ENCODE measurements at regions not wholly inside any gene's neighbourhood (a gene's known extent, or its start where the extent isn't known, plus 50 kb on each side); places are given as distances from the start of the nearest gene placed in this dataset.

DNA sequence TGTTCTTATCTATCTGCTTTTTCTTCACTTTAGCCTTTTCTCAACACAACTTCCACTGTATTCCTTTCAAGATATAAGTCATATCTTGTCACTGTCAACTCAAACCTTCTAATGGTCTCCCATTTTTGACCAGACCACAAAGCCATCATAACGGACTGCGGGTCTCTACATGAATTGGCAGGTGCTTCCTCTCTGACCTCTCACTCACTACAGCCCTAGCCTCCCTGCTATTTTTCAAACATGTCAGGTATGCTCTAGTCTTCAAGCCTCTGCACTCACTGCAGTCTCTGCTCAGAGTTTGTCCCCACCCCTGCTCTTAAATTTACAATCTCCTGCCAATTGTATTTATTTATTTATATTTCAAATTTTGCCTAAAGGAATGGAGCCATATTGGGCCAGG is 858.1 kb downstream of the TRIB2 start:
- ATAC-seq (no peak), DNase-seq (ENCODE audit: low spot score) (no peak)
- no peaks in the 10 kb centered on the region for H3K36me3 Mint-ChIP-seq (ENCODE audit: low read depth)
- Histone ChIP-seq H3K27ac (ENCODE audit: low read depth) (no peak overlapping the region), H3K4me2 (no peak overlapping the region), H3K36me3 (ENCODE audit: insufficient read depth) (no peaks in the 10 kb centered on the region), H4K20me1 (replicated peaks; ENCODE audit: insufficient read depth) (no peaks in the 10 kb centered on the region), H3K27me3 (ENCODE audit: insufficient read depth) (no peaks in the 10 kb centered on the region), H3K79me2 (replicated peaks; ENCODE audit: insufficient read depth) (no peaks in the 10 kb centered on the region), H2AFZ (no peak overlapping the region), H3K4me1 (ENCODE audit: insufficient read depth) (no peaks in the 10 kb centered on the region), H3K4me3 (no peak overlapping the region), H3K9me2 (ENCODE audit: insufficient read depth) (no peaks in the 10 kb centered on the region), H3F3A (replicated peaks; ENCODE audit: low read depth) (no peaks in the 10 kb centered on the region)
- H3K4me1 Mint-ChIP-seq, result no peaks in the 10 kb centered on the region
- H3K27ac Mint-ChIP-seq, result no peak overlapping the region
- no peaks in the 10 kb centered on the region for H3K9me3 Mint-ChIP-seq
- TF ChIP-seq POLR2AphosphoS5 (IDR thresholded peaks at IDR 0.05; ENCODE audit: low read depth) (no peak), STAT1 (IDR thresholded peaks at IDR 0.05; ENCODE audit: unreplicated experiment) (no peak), EZH2 (IDR thresholded peaks at IDR 0.05; ENCODE audit: low read depth, unreplicated experiment) (no peak), ZNF114 (CRISPR knock-in tag; IDR thresholded peaks at IDR 0.05) (no peak), REST (IDR thresholded peaks at IDR 0.05; ENCODE audit: unreplicated experiment) (no peak), ZNF331 (CRISPR knock-in tag; IDR thresholded peaks at IDR 0.05; ENCODE audit: low read depth) (no peak), JUNB (IDR thresholded peaks at IDR 0.05; ENCODE audit: unreplicated experiment) (no peak), ETS1 (IDR thresholded peaks at IDR 0.05) (no peak), CREB1 (CRISPR knock-in tag; IDR thresholded peaks at IDR 0.05; ENCODE audit: low read depth) (no peak), EZH2phosphoT487 (IDR thresholded peaks at IDR 0.05; ENCODE audit: unreplicated experiment) (no peak), NANOG (IDR thresholded peaks at IDR 0.05; ENCODE audit: borderline replicate concordance) (no peak)
- TF ChIP-seq, protein P1, sequence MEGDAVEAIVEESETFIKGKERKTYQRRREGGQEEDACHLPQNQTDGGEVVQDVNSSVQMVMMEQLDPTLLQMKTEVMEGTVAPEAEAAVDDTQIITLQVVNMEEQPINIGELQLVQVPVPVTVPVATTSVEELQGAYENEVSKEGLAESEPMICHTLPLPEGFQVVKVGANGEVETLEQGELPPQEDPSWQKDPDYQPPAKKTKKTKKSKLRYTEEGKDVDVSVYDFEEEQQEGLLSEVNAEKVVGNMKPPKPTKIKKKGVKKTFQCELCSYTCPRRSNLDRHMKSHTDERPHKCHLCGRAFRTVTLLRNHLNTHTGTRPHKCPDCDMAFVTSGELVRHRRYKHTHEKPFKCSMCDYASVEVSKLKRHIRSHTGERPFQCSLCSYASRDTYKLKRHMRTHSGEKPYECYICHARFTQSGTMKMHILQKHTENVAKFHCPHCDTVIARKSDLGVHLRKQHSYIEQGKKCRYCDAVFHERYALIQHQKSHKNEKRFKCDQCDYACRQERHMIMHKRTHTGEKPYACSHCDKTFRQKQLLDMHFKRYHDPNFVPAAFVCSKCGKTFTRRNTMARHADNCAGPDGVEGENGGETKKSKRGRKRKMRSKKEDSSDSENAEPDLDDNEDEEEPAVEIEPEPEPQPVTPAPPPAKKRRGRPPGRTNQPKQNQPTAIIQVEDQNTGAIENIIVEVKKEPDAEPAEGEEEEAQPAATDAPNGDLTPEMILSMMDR (conservative IDR thresholded peaks at IDR 0.05; ENCODE audit: low read depth in 2 of 2), result no peak
- TF ChIP-seq, protein P2, sequence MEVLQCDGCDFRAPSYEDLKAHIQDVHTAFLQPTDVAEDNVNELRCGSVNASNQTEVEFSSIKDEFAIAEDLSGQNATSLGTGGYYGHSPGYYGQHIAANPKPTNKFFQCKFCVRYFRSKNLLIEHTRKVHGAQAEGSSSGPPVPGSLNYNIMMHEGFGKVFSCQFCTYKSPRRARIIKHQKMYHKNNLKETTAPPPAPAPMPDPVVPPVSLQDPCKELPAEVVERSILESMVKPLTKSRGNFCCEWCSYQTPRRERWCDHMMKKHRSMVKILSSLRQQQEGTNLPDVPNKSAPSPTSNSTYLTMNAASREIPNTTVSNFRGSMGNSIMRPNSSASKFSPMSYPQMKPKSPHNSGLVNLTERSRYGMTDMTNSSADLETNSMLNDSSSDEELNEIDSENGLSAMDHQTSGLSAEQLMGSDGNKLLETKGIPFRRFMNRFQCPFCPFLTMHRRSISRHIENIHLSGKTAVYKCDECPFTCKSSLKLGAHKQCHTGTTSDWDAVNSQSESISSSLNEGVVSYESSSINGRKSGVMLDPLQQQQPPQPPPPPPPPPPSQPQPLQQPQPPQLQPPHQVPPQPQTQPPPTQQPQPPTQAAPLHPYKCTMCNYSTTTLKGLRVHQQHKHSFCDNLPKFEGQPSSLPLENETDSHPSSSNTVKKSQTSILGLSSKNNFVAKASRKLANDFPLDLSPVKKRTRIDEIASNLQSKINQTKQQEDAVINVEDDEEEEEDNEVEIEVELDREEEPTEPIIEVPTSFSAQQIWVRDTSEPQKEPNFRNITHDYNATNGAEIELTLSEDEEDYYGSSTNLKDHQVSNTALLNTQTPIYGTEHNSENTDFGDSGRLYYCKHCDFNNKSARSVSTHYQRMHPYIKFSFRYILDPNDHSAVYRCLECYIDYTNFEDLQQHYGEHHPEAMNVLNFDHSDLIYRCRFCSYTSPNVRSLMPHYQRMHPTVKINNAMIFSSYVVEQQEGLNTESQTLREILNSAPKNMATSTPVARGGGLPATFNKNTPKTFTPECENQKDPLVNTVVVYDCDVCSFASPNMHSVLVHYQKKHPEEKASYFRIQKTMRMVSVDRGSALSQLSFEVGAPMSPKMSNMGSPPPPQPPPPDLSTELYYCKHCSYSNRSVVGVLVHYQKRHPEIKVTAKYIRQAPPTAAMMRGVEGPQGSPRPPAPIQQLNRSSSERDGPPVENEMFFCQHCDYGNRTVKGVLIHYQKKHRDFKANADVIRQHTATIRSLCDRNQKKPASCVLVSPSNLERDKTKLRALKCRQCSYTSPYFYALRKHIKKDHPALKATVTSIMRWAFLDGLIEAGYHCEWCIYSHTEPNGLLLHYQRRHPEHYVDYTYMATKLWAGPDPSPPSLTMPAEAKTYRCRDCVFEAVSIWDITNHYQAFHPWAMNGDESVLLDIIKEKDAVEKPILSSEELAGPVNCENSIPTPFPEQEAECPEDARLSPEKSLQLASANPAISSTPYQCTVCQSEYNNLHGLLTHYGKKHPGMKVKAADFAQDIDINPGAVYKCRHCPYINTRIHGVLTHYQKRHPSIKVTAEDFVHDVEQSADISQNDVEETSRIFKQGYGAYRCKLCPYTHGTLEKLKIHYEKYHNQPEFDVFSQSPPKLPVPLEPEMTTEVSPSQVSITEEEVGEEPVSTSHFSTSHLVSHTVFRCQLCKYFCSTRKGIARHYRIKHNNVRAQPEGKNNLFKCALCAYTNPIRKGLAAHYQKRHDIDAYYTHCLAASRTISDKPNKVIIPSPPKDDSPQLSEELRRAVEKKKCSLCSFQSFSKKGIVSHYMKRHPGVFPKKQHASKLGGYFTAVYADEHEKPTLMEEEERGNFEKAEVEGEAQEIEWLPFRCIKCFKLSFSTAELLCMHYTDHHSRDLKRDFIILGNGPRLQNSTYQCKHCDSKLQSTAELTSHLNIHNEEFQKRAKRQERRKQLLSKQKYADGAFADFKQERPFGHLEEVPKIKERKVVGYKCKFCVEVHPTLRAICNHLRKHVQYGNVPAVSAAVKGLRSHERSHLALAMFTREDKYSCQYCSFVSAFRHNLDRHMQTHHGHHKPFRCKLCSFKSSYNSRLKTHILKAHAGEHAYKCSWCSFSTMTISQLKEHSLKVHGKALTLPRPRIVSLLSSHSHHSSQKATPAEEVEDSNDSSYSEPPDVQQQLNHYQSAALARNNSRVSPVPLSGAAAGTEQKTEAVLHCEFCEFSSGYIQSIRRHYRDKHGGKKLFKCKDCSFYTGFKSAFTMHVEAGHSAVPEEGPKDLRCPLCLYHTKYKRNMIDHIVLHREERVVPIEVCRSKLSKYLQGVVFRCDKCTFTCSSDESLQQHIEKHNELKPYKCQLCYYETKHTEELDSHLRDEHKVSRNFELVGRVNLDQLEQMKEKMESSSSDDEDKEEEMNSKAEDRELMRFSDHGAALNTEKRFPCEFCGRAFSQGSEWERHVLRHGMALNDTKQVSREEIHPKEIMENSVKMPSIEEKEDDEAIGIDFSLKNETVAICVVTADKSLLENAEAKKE (CRISPR knock-in tag; IDR thresholded peaks at IDR 0.05), result no peak
- no peaks in the 10 kb centered on the region for H3K27me3 Mint-ChIP-seq (ENCODE audit: insufficient read depth, low read depth, poor library complexity)
- no peak overlapping the region for H3K4me3 Mint-ChIP-seq
